ENCODE measurements at regions not wholly inside any gene's neighbourhood (a gene's known extent, or its start where the extent isn't known, plus 50 kb on each side); places are given as distances from the start of the nearest gene placed in this dataset.

- peaks cover 0 to 14% of the 10 kb centered on the region in 2 donors for H3K4me1 ChIP-seq
- no peak for DNase-seq (ENCODE audit: low spot score in 2 of 2)
- intact Hi-C loops (cut with DNase I; ENCODE audit: low total_unique reads), result no loop called here
- TF ChIP-seq POLR2AphosphoS5 (IDR thresholded peaks at IDR 0.05), result no peak
- TF ChIP-seq CTCF (IDR thresholded peaks at IDR 0.05), result no peak
- TF ChIP-seq POLR2A (IDR thresholded peaks at IDR 0.05), result no peak
- peak overlapping the region; percentile 90 to 93 for H3K27ac ChIP-seq
- no peaks in the 10 kb centered on the region for H3K27me3 ChIP-seq
- peak overlapping the region; percentile 75 to 82 (median 80) for H3K4me3 ChIP-seq
- no peaks in the 10 kb centered on the region for H3K36me3 ChIP-seq
- H3K9me3 ChIP-seq, result no peaks in the 10 kb centered on the region
These were observed 1418.4 kb downstream of the UQCRFS1 start for GRCh38 chr19:27794494-27795042.

- DNase-seq (ENCODE audit: low spot score in 2 of 2), result peak; percentile 85 to 90
- H3K4me3 ChIP-seq, result peak overlapping the region; percentile 75 to 82 (median 80)
- intact Hi-C loops (cut with DNase I; ENCODE audit: low total_unique reads), result no loop called here
- peak overlapping the region; percentile 90 to 93 for H3K27ac ChIP-seq
- H3K9me3 ChIP-seq, result no peaks in the 10 kb centered on the region
- no peaks in the 10 kb centered on the region for H3K36me3 ChIP-seq
- H3K27me3 ChIP-seq, result no peaks in the 10 kb centered on the region
- H3K4me1 ChIP-seq, result peaks cover 0 to 14% of the 10 kb centered on the region in 2 donors
- TF ChIP-seq CTCF (IDR thresholded peaks at IDR 0.05) (no peak), POLR2AphosphoS5 (IDR thresholded peaks at IDR 0.05) (peak; percentile 55 to 83 (median 58)), POLR2A (IDR thresholded peaks at IDR 0.05) (peak; percentile 40)
These were observed 1419.1 kb downstream of the UQCRFS1 start for GRCh38 chr19:27793644-27794493.

DNA sequence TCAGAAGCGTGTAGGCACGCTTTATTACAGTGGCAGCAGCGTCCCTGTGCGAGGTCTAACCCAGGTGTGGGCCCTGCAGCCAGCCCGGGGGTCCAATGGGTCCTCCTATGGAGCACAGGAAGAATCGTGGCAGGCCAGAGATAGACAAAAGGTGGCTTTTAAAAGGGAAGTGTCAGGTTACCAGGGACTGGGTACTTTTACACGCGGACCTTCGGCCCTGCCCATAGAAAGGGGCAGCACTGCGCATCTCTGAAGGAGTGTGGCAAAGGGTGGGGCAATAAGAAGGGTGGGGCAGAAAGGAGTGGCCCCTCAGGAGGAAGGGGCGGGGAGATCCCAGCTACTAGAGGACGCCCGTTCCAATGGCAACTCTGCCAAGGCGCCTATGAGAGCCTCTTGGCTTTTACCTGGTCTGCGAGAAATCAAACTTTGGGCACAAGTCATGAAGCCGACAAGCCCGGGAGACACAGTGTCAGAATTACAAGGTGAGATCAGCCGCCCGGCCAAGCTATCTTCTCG is 1419.8 kb downstream of the UQCRFS1 start:
- Histone ChIP-seq H3K27me3 (no peaks in the 10 kb centered on the region), H3K36me3 (no peaks in the 10 kb centered on the region), H3K9me3 (no peaks in the 10 kb centered on the region), H3K4me1 (peaks cover 0 to 14% of the 10 kb centered on the region in 2 donors), H3K27ac (peak overlapping the region; percentile 90 to 93), H3K4me3 (peak overlapping the region; percentile 75 to 82 (median 80))
- peak; percentile 62 to 87 for DNase-seq (ENCODE audit: low spot score in 2 of 2)
- peak in 1 of 3 donors; percentile 14 for TF ChIP-seq POLR2AphosphoS5 (IDR thresholded peaks at IDR 0.05)
- no peak for TF ChIP-seq CTCF (IDR thresholded peaks at IDR 0.05)
- intact Hi-C loops (cut with DNase I; ENCODE audit: low total_unique reads), result no loop called here

DNA sequence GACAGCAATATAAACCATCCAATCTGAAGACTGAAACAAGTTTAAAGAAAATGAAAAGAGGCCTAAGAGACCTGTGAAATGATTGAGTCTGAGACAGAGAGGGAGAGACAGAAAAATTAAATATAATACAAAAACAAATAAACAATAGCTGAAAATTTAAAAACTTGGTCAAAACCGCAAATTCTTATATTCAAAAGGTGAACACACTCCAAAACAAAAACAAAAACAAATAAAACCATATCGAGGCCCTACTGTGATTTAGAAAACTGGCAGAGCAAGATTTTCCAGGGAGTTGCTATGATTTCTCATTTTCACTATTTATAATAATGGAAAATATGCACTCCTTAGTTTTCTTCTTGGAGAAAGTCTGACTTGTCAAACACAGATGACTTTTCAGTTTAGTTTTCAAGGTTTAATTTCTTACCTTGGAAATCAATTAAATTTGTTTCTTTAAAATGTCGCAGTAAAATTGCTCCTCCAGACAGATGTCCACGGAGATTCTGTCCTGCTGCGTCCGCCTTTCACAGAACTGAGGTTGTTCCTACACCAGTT is 1420.3 kb downstream of the UQCRFS1 start:
- intact Hi-C loops (cut with DNase I; ENCODE audit: low total_unique reads), result no loop called here
- Histone ChIP-seq H3K36me3 (no peaks in the 10 kb centered on the region), H3K4me1 (peaks cover 0 to 14% of the 10 kb centered on the region in 2 donors), H3K27ac (peak overlapping the region; percentile 90 to 93), H3K27me3 (no peaks in the 10 kb centered on the region), H3K9me3 (no peaks in the 10 kb centered on the region), H3K4me3 (peak overlapping the region; percentile 75 to 82 (median 80))
- no peak for DNase-seq (ENCODE audit: low spot score in 2 of 2)
- TF ChIP-seq POLR2A (IDR thresholded peaks at IDR 0.05) (no peak), CTCF (IDR thresholded peaks at IDR 0.05) (no peak), POLR2AphosphoS5 (IDR thresholded peaks at IDR 0.05) (no peak)
